ENCODE measurements at regions not wholly inside any gene's neighbourhood (a gene's known extent, or its start where the extent isn't known, plus 50 kb on each side); places are given as distances from the start of the nearest gene placed in this dataset.

GRCh38 chr6:17212546-17213371 is 68.4 kb upstream of the RBM24 start:
- Histone ChIP-seq H3K4me3 (ENCODE audit: extremely low read depth in 1 of 4, insufficient read depth in 2 of 4, low read depth in 3 of 4, low read length in 4 of 4) (no peak overlapping the region), H3K36me3 (ENCODE audit: control insufficient read depth in 2 of 4, insufficient read depth in 4 of 4, low read length in 3 of 4) (no peaks in the 10 kb centered on the region), H3K27ac (ENCODE audit: low read depth, low read length) (no peak overlapping the region), H2BK12ac (ENCODE audit: low read depth, low read length) (no peak overlapping the region), H3K23me2 (ENCODE audit: low read depth, low read length) (no peaks in the 10 kb centered on the region), H3K23ac (ENCODE audit: insufficient read length) (no peak overlapping the region), H3K4ac (replicated peaks; ENCODE audit: insufficient read length, low read depth, low read length) (no peak overlapping the region), H3K56ac (replicated peaks; ENCODE audit: insufficient read length, low read depth, low read length) (no peak overlapping the region), H4K20me1 (replicated peaks in 1 of 2; ENCODE audit: control insufficient read depth in 1 of 2, insufficient read depth in 2 of 2, low read length in 2 of 2) (no peaks in the 10 kb centered on the region), H3K27me3 (replicated peaks in 1 of 4; ENCODE audit: control insufficient read depth in 3 of 4, extremely low read depth in 1 of 4, insufficient read depth in 3 of 4, low read length in 3 of 4) (no peaks in the 10 kb centered on the region), H4K91ac (replicated peaks; ENCODE audit: insufficient read length, low read length) (no peak overlapping the region), H2AK5ac (ENCODE audit: low read depth, low read length) (no peak overlapping the region), H3K4me1 (replicated peaks in 1 of 4; ENCODE audit: control insufficient read depth in 3 of 4, insufficient read depth in 4 of 4, low read length in 3 of 4) (no peaks in the 10 kb centered on the region; a peak in 2 of 7 replicates), H2BK5ac (ENCODE audit: low read depth, low read length) (no peak overlapping the region), H4K8ac (ENCODE audit: extremely low read depth, insufficient read depth, low read length) (no peak overlapping the region), H4K5ac (ENCODE audit: insufficient read length, low read depth, low read length) (no peak overlapping the region), H2BK120ac (replicated peaks; ENCODE audit: low read depth, low read length) (no peak overlapping the region), H2BK20ac (ENCODE audit: low read length) (no peak overlapping the region), H3K14ac (ENCODE audit: insufficient read length) (no peak overlapping the region), H3K79me2 (ENCODE audit: control insufficient read depth in 1 of 2, insufficient read depth in 2 of 2, low read length in 2 of 2) (no peaks in the 10 kb centered on the region), H3K4me2 (ENCODE audit: insufficient read depth in 1 of 2, low read depth in 2 of 2, low read length in 2 of 2) (no peak overlapping the region), H2AFZ (ENCODE audit: low read length) (peak overlapping the region; percentile 88; the same call in 1 of the 2 replicates), H3K18ac (ENCODE audit: extremely low read depth, low read length) (no peak overlapping the region), H3K79me1 (ENCODE audit: low read depth, low read length) (no peaks in the 10 kb centered on the region), H3K9ac (replicated peaks in 1 of 4; ENCODE audit: extremely low read depth in 1 of 4, low read depth in 3 of 4, low read length in 3 of 4) (no peak overlapping the region), H3K9me3 (ENCODE audit: insufficient read depth in 2 of 2, low read depth in 1 of 2, low read length in 1 of 2) (peaks cover 4 to 7% of the 10 kb centered on the region in 2 experiments; a peak in 1 of 4 replicates), H2BK15ac (ENCODE audit: low read length) (no peak overlapping the region)
- no peak for FAIRE-seq
- CTCF ChIA-PET (ENCODE audit: partially characterized antibody) = interaction anchor here (1.6 to 2.5 kb wide), 2 partner anchors 7 to 12 kb away, joined by 4 to 10 read pairs; no protein-coding TSS in a partner anchor
- WGBS, 2 experiments (ENCODE audit: extremely low coverage in 1 of 2, insufficient coverage in 1 of 2, insufficient read length in 1 of 2, insufficient replicate concordance in 2 of 2, low coverage in 1 of 2, low lambda C conversion rate in 2 of 2, missing lambda C conversion rate in 1 of 2) = 83% methylated on average over 12 of the region's 13 CpGs; no CpG with 5 or more reads in 1 of the 2 experiments
- no peak for DNase-seq (ENCODE audit: low read depth in 1 of 2, low spot score in 2 of 2)
- POLR2A ChIA-PET (ENCODE audit: partially characterized antibody) = no interaction called here
- TF ChIP-seq HDAC2 (IDR thresholded peaks at IDR 0.05; ENCODE audit: borderline replicate concordance in 1 of 2, low read depth in 2 of 2, low read length in 2 of 2) (no peak), USF2 (IDR thresholded peaks at IDR 0.05; ENCODE audit: low read length) (no peak), YY1 (IDR thresholded peaks at IDR 0.05; ENCODE audit: low read depth, low read length) (no peak), TAF1 (IDR thresholded peaks at IDR 0.05; ENCODE audit: low read depth, low read length) (no peak), HDAC6 (IDR thresholded peaks at IDR 0.05; ENCODE audit: low read depth, low read length) (no peak), JUND (IDR thresholded peaks at IDR 0.05; ENCODE audit: low read length) (no peak), CTBP2 (IDR thresholded peaks at IDR 0.05; ENCODE audit: borderline replicate concordance, insufficient read depth, insufficient read length, low read length) (no peak), KDM5A (IDR thresholded peaks at IDR 0.05; ENCODE audit: low read length) (no peak), NRF1 (IDR thresholded peaks at IDR 0.05; ENCODE audit: low read depth, low read length) (no peak), SAP30 (IDR thresholded peaks at IDR 0.05; ENCODE audit: insufficient read depth, insufficient replicate concordance, low read length) (no peak), FOSL1 (IDR thresholded peaks at IDR 0.05; ENCODE audit: insufficient read depth, low read depth, low read length) (no peak)
